ENCODE measurements at regions not wholly inside any gene's neighbourhood (a gene's known extent, or its start where the extent isn't known, plus 50 kb on each side); places are given as distances from the start of the nearest gene placed in this dataset.

DNA sequence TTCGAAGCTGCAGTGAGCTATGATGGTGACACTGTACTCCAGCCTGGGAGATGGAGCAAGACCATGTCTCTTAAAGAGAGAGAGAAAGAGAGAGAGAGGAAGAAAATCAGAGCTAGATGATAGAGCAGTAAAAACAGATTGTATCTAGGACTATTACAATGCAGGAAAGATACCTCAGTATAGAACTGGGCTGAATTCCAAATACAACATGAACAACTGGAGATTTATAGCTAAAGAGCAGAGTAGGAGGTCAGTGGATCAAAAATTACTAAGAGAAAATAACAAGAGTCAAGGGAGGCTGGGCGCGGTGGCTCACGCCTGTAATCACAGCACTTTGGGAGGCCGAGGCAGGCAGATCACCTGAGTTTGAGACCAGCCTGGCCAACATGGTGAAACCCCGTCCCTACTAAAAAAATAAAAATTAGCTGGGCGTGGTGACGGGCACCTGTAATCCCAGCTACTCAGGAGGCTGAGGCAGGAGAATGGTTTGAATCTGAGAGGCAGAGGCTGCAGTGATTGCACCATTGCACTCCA lies 100.7 kb upstream of the MSH6 start:
- TF ChIP-seq, protein P1, sequence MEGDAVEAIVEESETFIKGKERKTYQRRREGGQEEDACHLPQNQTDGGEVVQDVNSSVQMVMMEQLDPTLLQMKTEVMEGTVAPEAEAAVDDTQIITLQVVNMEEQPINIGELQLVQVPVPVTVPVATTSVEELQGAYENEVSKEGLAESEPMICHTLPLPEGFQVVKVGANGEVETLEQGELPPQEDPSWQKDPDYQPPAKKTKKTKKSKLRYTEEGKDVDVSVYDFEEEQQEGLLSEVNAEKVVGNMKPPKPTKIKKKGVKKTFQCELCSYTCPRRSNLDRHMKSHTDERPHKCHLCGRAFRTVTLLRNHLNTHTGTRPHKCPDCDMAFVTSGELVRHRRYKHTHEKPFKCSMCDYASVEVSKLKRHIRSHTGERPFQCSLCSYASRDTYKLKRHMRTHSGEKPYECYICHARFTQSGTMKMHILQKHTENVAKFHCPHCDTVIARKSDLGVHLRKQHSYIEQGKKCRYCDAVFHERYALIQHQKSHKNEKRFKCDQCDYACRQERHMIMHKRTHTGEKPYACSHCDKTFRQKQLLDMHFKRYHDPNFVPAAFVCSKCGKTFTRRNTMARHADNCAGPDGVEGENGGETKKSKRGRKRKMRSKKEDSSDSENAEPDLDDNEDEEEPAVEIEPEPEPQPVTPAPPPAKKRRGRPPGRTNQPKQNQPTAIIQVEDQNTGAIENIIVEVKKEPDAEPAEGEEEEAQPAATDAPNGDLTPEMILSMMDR (IDR thresholded peaks at IDR 0.05; ENCODE audit: unreplicated experiment), result no peak
- no peak for DNase-seq
- no peaks in the 10 kb centered on the region for H3K4me1 Mint-ChIP-seq (ENCODE audit: low read depth, unreplicated experiment)
- no peak overlapping the region for H3K27ac Mint-ChIP-seq (ENCODE audit: unreplicated experiment)
- H3K27me3 Mint-ChIP-seq (ENCODE audit: unreplicated experiment), result peaks cover 8% of the 10 kb centered on the region
- intact Hi-C loops (cut with micrococcal nuclease; ENCODE audit: unreplicated experiment), result no loop called here
- H3K9me3 Mint-ChIP-seq (ENCODE audit: low read depth, unreplicated experiment), result no peaks in the 10 kb centered on the region
- no peak overlapping the region for H3K4me3 Mint-ChIP-seq (ENCODE audit: low read depth, unreplicated experiment)
- BruUV-seq (replicated peaks), result no TSS peak
- H3K36me3 Mint-ChIP-seq (ENCODE audit: insufficient read depth, unreplicated experiment), result no peaks in the 10 kb centered on the region
- CTCF ChIA-PET, result interaction anchor here (0.7 kb wide), 1 partner anchor 89 kb away, joined by 4 read pairs; no protein-coding TSS in a partner anchor

DNA sequence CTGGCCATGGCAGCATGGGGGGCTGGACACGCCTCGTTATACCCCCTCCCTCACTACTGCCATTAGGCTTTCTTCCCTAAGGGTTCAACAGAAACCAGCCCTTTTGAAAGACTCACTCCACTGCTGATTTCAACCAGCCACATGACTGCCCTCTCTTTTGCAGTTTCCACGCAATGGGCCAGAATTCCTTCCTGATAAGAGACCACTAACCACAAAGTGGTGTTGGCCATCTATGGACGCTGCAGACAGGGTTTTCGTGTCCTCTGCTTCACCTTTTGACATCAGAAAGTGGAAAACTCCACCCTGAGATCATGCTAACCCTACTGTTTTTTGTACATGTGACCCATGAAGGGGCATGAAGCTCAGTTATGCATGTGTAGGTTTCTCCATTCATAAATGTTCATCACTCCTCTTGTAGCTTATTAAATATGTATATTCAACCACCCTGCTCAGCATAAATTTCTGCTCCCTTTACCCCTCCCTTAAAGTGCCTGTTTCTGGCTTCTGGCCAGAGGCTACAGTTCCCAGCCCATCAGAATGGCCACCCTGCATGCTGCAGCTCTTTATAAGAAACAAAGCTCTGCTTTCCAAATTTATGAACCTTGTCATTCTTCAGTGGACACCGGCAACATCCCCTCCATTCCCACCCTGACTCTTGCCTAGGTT lies 105.6 kb upstream of the KCNK12 start:
- BruUV-seq (replicated peaks), result no TSS peak

GRCh38 chr2:47675196-47675825 lies 104.5 kb upstream of the KCNK12 start:
- Mint-ChIP-seq H3K27ac (ENCODE audit: unreplicated experiment) (no peak overlapping the region), H3K9me3 (ENCODE audit: low read depth, unreplicated experiment) (no peaks in the 10 kb centered on the region), H3K4me3 (ENCODE audit: low read depth, unreplicated experiment) (no peak overlapping the region), H3K27me3 (ENCODE audit: unreplicated experiment) (peaks cover 32% of the 10 kb centered on the region), H3K36me3 (ENCODE audit: insufficient read depth, unreplicated experiment) (no peaks in the 10 kb centered on the region), H3K4me1 (ENCODE audit: low read depth, unreplicated experiment) (no peaks in the 10 kb centered on the region)
- no peak for DNase-seq
- intact Hi-C loops (cut with micrococcal nuclease; ENCODE audit: unreplicated experiment), result no loop called here
- BruUV-seq (replicated peaks), result no TSS peak
- TF ChIP-seq, protein P1 (IDR thresholded peaks at IDR 0.05; ENCODE audit: unreplicated experiment), result no peak
- CTCF ChIA-PET, result no interaction called here

More for the DNA sequence above, 105.6 kb upstream of the KCNK12 start:
- no peak for DNase-seq
- Mint-ChIP-seq H3K27ac (ENCODE audit: unreplicated experiment) (no peak overlapping the region), H3K4me3 (ENCODE audit: low read depth, unreplicated experiment) (no peak overlapping the region), H3K9me3 (ENCODE audit: low read depth, unreplicated experiment) (no peaks in the 10 kb centered on the region), H3K36me3 (ENCODE audit: insufficient read depth, unreplicated experiment) (no peaks in the 10 kb centered on the region), H3K4me1 (ENCODE audit: low read depth, unreplicated experiment) (no peaks in the 10 kb centered on the region), H3K27me3 (ENCODE audit: unreplicated experiment) (peaks cover 32% of the 10 kb centered on the region)
- TF ChIP-seq, protein P1 (IDR thresholded peaks at IDR 0.05; ENCODE audit: unreplicated experiment), result no peak
- intact Hi-C loops (cut with micrococcal nuclease; ENCODE audit: unreplicated experiment), result no loop called here
- CTCF ChIA-PET, result no interaction called here

DNA sequence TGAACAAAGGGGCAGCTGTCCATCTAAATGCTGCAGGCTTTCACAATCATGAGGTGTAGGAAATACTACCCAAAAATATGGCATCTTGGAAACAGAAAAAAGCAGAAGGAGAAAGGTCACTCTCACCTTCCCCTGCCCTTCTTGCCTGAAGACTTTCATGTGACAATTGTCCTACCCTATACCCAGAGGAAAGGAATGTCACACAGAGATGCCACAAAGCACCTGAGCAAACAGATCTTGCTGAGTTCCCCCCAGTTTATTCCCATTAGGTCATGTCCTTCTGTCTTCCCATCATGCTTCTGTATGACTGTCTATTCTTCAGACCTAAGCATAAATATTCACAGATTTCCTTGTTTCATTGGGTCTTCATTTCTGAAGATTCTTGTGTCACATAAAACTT lies 95.5 kb upstream of the KCNK12 start:
- no TSS peak for BruUV-seq (replicated peaks)
- Mint-ChIP-seq H3K4me1 (ENCODE audit: low read depth, unreplicated experiment) (no peaks in the 10 kb centered on the region), H3K27me3 (ENCODE audit: unreplicated experiment) (peaks cover 21% of the 10 kb centered on the region), H3K36me3 (ENCODE audit: insufficient read depth, unreplicated experiment) (no peaks in the 10 kb centered on the region), H3K27ac (ENCODE audit: unreplicated experiment) (no peak overlapping the region), H3K4me3 (ENCODE audit: low read depth, unreplicated experiment) (no peak overlapping the region), H3K9me3 (ENCODE audit: low read depth, unreplicated experiment) (no peaks in the 10 kb centered on the region)
- TF ChIP-seq, protein P1 (IDR thresholded peaks at IDR 0.05; ENCODE audit: unreplicated experiment), result no peak
- intact Hi-C loops (cut with micrococcal nuclease; ENCODE audit: unreplicated experiment), result no loop called here
- CTCF ChIA-PET, result no interaction called here
- no peak for DNase-seq

Data from Calu3 (cell line).